ENCODE measurements at regions not wholly inside any gene's neighbourhood (a gene's known extent, or its start where the extent isn't known, plus 50 kb on each side); places are given as distances from the start of the nearest gene placed in this dataset.

DNA sequence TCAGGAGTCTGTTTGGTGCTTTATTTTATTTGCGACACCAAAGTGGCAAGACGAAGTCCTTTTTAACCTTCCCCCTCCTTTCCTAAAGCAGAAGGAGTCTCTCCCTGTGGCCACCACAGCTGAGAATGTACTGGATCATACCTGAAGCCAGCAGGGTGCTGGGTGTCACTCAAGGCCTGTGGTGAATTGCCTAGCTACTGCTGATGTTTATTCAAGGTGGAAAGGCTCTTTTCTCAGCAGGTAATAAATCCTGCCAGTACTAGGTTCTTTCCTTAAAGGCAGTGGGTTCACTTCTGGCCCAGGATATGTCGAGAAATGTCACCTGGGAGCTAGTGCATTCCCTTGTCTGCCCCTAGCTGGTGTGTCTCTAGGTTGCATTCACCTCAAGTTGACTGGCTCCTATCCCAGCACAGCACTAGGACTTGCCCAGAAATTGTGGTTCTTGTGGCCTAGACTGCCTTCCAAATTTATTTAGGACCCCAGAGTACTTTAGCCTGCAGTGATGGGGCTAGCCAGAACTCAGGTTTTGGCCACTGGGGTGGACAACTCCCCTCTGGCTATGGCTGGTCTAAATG lies 60.8 kb upstream of the FAM3C start:
- DNase-seq (ENCODE audit: low read depth in 1 of 2, low spot score in 1 of 2), result no peak

DNA sequence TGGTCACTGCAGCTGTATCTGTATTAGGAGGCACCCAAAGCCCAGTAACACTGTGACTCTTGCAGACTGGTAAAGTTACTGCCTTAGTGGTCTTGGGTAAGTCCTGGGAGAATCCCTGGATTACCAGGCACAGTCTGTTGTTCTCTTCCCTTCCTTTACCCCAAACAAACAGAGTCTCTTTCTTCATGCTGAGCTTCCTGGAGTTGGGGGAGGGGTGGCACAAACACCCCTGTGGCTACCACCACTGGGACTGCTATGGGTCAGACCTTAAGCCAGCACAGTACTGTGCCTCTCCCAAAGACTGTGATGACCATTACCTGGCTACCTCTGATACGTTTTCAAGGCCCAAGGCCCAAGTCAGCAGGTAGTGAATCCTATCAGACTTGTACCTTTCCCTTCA lies 59.9 kb upstream of the FAM3C start:
- DNase-seq (ENCODE audit: low read depth in 1 of 2, low spot score in 1 of 2), result no peak

DNA sequence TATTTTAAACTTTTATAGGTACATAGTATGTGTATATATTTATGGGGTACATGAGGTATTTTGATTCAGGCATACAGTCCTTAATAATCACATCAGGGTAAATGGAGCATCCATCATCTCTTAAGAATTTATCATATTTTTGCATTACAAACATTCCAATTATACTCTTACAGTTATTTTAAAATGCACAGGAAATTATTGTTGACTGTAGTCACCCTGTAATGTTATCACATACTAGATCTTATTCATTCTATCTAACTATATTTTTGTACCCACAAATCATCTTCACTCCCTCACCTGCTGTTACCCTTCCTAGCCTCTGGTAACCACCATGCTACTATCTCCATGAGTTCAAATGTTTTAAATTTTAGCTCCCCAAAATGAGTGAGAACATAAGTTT lies 56.3 kb upstream of the FAM3C start:
- no peak for DNase-seq (ENCODE audit: low read depth in 1 of 2, low spot score in 1 of 2)

DNA sequence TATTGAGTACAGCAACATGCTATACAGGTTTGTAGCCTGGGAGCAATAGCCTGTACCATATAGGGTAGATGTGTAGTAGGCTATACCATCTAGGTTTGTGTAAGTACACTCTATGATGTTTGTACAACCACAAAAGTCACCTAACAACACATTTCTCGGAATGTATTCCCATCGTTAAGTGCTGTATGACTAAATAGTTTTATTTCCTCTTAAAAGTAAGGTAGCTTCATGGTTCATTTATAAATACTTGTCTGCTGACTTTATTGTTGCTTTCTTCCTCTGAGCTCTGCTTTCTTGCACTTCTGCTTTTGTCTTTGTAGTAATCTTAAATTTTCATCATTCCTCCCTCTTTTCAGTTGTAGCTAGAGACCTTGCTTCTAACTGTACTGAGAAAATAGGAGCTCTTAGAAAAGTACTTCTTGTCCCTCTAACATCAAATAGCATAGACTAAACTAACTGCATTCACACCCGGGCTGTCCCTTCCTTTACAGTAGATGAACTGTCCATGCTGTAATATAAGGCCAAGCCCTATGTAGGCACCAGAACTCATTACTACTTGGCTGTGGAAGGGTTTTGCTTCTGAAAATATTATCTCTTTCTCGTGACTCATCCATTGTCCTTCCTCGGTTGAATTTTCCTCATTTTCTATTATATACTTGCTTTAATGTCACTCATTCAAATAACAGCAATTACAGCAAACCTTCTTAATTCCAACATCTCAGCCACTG lies 55.4 kb upstream of the FAM3C start:
- no peak for DNase-seq (ENCODE audit: low read depth in 1 of 2, low spot score in 1 of 2)

DNA sequence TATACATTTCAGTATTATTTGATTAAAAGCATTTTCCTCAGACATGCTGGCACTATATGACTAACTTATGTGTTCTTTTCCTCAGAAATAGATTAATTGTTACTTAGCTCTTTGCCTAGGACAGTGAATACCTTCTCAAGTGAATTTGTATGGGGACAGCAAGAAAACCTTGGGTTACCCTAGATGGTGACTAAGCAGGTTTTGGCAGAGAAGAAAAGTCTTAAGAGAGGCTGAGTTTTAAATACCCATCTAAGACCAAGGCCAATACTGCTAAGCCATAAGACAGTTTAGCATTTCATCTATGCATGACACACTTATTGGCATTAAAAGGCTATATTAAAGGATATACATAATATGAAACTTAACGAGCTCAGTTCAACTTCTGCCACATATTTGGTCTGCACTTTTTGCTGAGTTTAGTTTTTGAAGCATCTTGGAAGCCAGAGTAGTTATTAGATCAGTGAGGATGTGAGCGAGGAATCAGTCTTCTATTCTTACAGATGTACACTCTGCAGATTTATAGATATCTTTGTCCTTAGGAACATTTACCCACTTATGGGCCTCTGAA lies 54.6 kb upstream of the FAM3C start:
- DNase-seq (ENCODE audit: low read depth in 1 of 2, low spot score in 1 of 2), result no peak

DNA sequence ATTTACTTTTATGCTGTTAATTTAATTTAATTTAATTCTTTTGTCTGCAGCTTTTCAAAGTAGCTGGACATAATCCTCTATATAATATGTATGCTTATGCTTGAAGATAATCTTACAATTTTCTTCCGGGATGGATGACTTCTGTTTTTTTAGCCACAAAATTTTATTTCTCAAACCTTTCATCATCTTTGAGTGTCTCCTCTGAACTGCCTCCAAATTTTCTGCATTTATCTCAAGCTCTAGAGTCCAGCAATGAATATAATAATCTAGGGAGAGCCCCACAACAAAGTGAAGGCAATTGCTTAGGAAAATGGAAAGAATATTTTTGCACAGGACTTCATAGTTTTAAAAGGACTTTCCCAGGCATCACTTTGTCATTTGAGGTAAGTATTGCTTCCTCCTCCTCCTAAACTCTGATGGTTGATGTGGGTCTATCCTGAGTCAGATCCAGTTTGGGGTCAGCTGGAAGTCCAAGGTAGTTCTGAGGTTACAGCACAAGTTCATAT lies 53.7 kb upstream of the FAM3C start:
- DNase-seq (ENCODE audit: low read depth in 1 of 2, low spot score in 1 of 2), result no peak

DNA sequence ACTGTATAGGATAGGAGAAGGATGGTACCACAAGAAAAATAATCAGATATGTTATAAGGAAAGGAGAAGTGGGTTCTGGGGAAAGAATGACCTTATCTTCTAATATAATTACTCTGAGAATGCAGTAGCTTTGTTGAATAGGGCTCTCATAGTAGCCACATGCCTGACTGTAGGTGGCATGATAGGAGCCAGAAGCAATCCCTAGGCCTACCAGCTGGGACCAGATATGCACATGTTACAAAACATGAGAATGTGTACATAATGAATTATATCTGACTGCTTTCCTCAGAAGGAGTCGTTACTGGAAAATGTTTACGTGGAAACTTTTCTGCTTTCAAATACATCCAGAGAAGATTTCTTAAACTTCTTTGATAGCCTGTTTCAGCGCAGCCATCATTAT lies 53.2 kb upstream of the FAM3C start:
- DNase-seq (ENCODE audit: low read depth in 1 of 2, low spot score in 1 of 2), result no peak

DNA sequence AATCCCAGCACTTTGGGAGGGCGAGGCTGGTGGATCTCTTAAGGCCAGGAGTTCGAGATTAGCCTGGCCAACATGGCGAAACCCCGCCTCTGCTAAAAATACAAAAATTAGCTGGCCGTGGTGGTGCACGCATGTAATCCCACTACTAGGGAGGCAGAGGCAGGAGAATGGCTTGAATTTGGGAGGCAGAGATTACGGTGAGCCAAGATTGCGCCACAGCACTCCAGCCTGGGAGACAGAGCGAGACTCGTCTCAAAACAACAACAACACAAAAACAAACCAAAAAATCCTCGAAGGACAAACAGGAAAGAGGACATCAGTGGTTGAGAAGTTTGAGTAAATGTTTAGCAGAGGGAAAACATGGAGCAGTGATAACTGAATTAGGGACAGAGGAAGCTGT lies 52.3 kb upstream of the FAM3C start:
- DNase-seq (ENCODE audit: low read depth in 1 of 2, low spot score in 1 of 2), result no peak

DNA sequence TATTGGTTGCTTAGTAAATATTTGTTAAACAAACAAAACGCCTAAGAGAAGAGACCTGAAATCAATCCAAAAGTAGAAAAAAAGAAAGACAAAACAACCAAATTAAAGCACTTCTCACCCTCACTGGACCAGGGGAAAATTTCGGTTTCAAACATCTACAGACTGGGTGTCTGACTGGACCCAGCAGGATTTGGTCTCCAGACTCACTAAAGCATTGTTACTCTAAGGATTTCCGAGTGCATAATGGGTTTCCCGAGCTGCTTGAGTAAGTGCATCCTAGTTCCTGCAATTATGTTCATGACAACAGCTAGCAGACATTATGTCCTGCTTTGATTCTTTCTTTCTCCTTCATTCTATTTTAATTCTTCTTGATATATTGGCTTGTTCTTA lies 51.8 kb upstream of the FAM3C start:
- DNase-seq (ENCODE audit: low read depth in 1 of 2, low spot score in 1 of 2), result no peak

DNA sequence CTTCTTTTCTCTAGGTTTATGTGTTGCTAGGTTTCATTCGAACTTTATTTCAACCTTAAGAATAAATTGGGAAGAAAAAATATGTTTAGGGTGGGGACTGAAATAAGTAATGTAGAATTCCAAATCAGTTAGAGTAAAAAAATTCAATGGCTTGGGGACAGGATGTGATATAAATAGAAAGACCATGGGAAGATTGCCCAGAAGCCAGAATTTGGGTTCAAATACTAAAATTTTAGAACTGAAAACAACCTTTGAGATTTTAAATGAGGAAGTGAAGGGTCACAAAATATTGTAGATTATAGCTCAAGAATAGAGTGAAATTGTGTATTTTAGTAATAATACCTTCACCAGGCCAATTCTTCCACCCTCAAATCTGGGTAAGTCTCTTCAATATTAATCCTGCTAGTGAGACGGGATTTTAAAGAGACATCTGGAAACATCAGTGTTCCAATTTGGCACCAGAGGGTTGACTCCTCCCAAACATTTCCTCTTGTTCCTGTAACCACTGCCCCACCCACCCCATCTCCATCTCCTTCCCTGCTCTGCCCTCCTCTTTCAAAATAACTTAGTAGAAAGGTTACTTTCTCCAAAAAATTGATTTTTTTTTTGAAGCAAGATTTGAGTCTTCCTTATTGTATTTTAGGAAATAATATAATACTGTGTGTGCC lies 51.3 kb upstream of the FAM3C start:
- DNase-seq (ENCODE audit: low read depth in 1 of 2, low spot score in 1 of 2), result no peak

DNA sequence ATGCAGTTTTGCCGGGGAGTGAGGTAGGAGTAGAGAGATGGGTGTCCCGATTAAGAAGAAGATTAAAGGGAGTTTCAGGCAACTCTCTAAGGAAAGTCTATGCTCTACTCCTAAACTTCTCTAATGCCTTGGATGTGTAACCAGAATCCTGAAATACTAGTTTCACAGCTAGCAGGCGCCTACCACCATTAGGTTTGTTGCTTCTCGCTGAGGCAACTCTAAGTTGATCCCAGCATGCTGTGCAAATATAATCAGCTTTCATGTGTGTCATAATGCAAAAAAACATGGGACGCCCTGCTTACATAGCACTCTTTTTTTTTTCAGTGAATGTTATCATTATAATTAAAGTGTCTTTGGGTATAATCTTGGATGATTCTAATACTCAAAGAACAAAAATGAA lies 50.4 kb upstream of the FAM3C start:
- DNase-seq (ENCODE audit: low read depth in 1 of 2, low spot score in 1 of 2), result no peak
